H1 (cell line): ENCODE measurements at regions not wholly inside any gene's neighbourhood (a gene's known extent, or its start where the extent isn't known, plus 50 kb on each side); places are given as distances from the start of the nearest gene placed in this dataset.

ENCODE experiments used
- CTCF ChIA-PET: fragments of 300-600 bp; sonication (Branson Sonifier 250); formaldehyde crosslinking; loops from one replicate; lab custom pipeline; 2021; ENCODE audit not compliant: partially characterized antibody; lab: Charles Lee
- POLR2A ChIA-PET: fragments of 300-600 bp; sonication (Branson Sonifier 250); formaldehyde crosslinking; loops from one replicate; lab custom pipeline; 2021; ENCODE audit warnings: inconsistent platforms; ENCODE audit not compliant: partially characterized antibody; lab: Charles Lee
- DNase-seq, 2 experiments: peaks; one replicate each; pipeline versions ENCODE4 v3.0.0 to v3.0.0-alpha.2; 2010 to 2022; ENCODE audit warnings: low spot score in 2 of 2, low read depth in 1 of 2, mixed read lengths in 1 of 2
- FAIRE-seq: peaks from 2 replicates; lab custom pipeline; 2011; peaks lifted over from hg19 to GRCh38; lab: Jason Lieb, UNC
- H2AFZ ChIP-seq: 2 replicates; pipeline ENCODE4 v1.8.1; 2012; ENCODE audit warnings: low read length, inconsistent platforms
- H2AK5ac ChIP-seq: 2 replicates; pipeline ENCODE4 v1.6.1; 2013; ENCODE audit warnings: low read depth, low read length
- H2BK120ac ChIP-seq: replicated peaks from 2 replicates; pipeline ENCODE3; 2013; ENCODE audit warnings: low read depth, low read length, inconsistent platforms
- H2BK12ac ChIP-seq: 2 replicates; pipeline ENCODE4 v1.6.1; 2013; ENCODE audit warnings: low read depth, low read length
- H2BK15ac ChIP-seq: 2 replicates; pipeline ENCODE4 v1.6.1; 2013; ENCODE audit warnings: low read length
- H2BK20ac ChIP-seq: 2 replicates; pipeline ENCODE4 v1.6.1; 2013; ENCODE audit warnings: low read length
- H2BK5ac ChIP-seq: 2 replicates; pipeline ENCODE4 v1.6.1; 2013; ENCODE audit warnings: low read depth, low read length
- H3K14ac ChIP-seq: 2 replicates; pipeline ENCODE4 v1.6.1; 2013; ENCODE audit warnings: inconsistent platforms; ENCODE audit not compliant: insufficient read length
- H3K18ac ChIP-seq: 2 replicates; pipeline ENCODE4 v1.6.1; 2013; ENCODE audit warnings: low read length; ENCODE audit errors: extremely low read depth
- H3K23ac ChIP-seq: 2 replicates; pipeline ENCODE4 v1.6.1; 2013; ENCODE audit warnings: inconsistent platforms; ENCODE audit not compliant: insufficient read length
- H3K23me2 ChIP-seq: 2 replicates; pipeline ENCODE4 v1.6.1; 2013; ENCODE audit warnings: low read depth, low read length
- H3K27ac ChIP-seq: 2 replicates; pipeline ENCODE4 v1.6.1; 2011; ENCODE audit warnings: low read depth, low read length, inconsistent platforms
- H3K27me3 ChIP-seq, 4 experiments: replicated peaks in 1 of 4; 1 replicate in 1 of 4; 2 replicates in 3 of 4; pipeline versions ENCODE4 v1.6.1 to v1.8.1; 2011 to 2013; ENCODE audit warnings: low read length in 3 of 4, mild to moderate bottlenecking in 3 of 4, inconsistent platforms in 2 of 4, mixed read lengths in 2 of 4, moderate library complexity in 1 of 4; ENCODE audit not compliant: control insufficient read depth in 3 of 4, insufficient read depth in 3 of 4; ENCODE audit errors: extremely low read depth in 1 of 4
- H3K36me3 ChIP-seq, 4 experiments: 2 replicates each; pipeline versions ENCODE4 v1.6.1 to v1.8.1; 2011 to 2013; ENCODE audit warnings: mild to moderate bottlenecking in 4 of 4, low read length in 3 of 4, moderate library complexity in 2 of 4, control low read depth in 1 of 4, inconsistent platforms in 1 of 4; ENCODE audit not compliant: insufficient read depth in 4 of 4, control insufficient read depth in 2 of 4
- H3K4ac ChIP-seq: replicated peaks from 2 replicates; pipeline ENCODE3; 2013; ENCODE audit warnings: low read length, low read depth, mixed read lengths, inconsistent platforms; ENCODE audit not compliant: insufficient read length
- H3K4me1 ChIP-seq, 4 experiments: replicated peaks in 1 of 4; 1 replicate in 1 of 4; 2 replicates in 3 of 4; pipeline versions ENCODE4 v1.6.1 to v1.8.1; 2011 to 2013; ENCODE audit warnings: low read length in 3 of 4, inconsistent platforms in 2 of 4, mixed read lengths in 1 of 4; ENCODE audit not compliant: insufficient read depth in 4 of 4, control insufficient read depth in 3 of 4
- H3K4me2 ChIP-seq, 2 experiments: 2 replicates each; pipeline versions ENCODE4 v1.6.1 to v1.8.1; 2011 to 2013; ENCODE audit warnings: low read depth in 2 of 2, low read length in 2 of 2, control low read depth in 1 of 2, inconsistent platforms in 1 of 2, mild to moderate bottlenecking in 1 of 2; ENCODE audit not compliant: insufficient read depth in 1 of 2
- H3K4me3 ChIP-seq, 4 experiments: fragments of 200-600, 300-600 bp in 1 of 4; sonication (generic), shearing (Covaris generic), sonication (Bioruptor Twin) in 1 of 4; 2 replicates each; pipeline versions ENCODE4 v1.5.1 to v1.8.1; 2011 to 2016; ENCODE audit warnings: low read length in 4 of 4, low read depth in 3 of 4, control low read depth in 2 of 4, inconsistent platforms in 2 of 4, mild to moderate bottlenecking in 2 of 4, mixed read lengths in 1 of 4, moderate library complexity in 1 of 4; ENCODE audit not compliant: insufficient read depth in 2 of 4; ENCODE audit errors: extremely low read depth in 1 of 4
- H3K56ac ChIP-seq: replicated peaks from 2 replicates; pipeline ENCODE3; 2013; ENCODE audit warnings: low read depth, mild to moderate bottlenecking, mixed read lengths, low read length, inconsistent platforms; ENCODE audit not compliant: insufficient read length
- H3K79me1 ChIP-seq: 2 replicates; pipeline ENCODE4 v1.6.1; 2013; ENCODE audit warnings: low read depth, low read length, control low read depth
- H3K79me2 ChIP-seq, 2 experiments: 2 replicates each; pipeline versions ENCODE4 v1.6.1 to v1.8.1; 2012 to 2013; ENCODE audit warnings: low read length in 2 of 2, mild to moderate bottlenecking in 2 of 2, inconsistent platforms in 1 of 2; ENCODE audit not compliant: insufficient read depth in 2 of 2, control insufficient read depth in 1 of 2
- H3K9ac ChIP-seq, 4 experiments: replicated peaks in 1 of 4; 1 replicate in 1 of 4; 2 replicates in 3 of 4; pipeline versions ENCODE4 v1.6.1 to v1.8.1; 2011 to 2013; ENCODE audit warnings: low read depth in 3 of 4, low read length in 3 of 4, control low read depth in 2 of 4, mild to moderate bottlenecking in 2 of 4, moderate library complexity in 2 of 4, inconsistent platforms in 1 of 4; ENCODE audit errors: extremely low read depth in 1 of 4
- H3K9me3 ChIP-seq, 2 experiments: 2 replicates each; pipeline versions ENCODE4 v1.6.1 to v1.8.1; 2012 to 2013; ENCODE audit warnings: mild to moderate bottlenecking in 2 of 2, moderate library complexity in 2 of 2, control low read depth in 1 of 2, inconsistent platforms in 1 of 2, low read depth in 1 of 2, low read length in 1 of 2, mixed read lengths in 1 of 2; ENCODE audit not compliant: insufficient read depth in 2 of 2
- H4K20me1 ChIP-seq, 2 experiments: replicated peaks in 1 of 2; 2 replicates each; pipeline versions ENCODE3 to v1.8.1; 2011 to 2013; ENCODE audit warnings: inconsistent platforms in 2 of 2, low read length in 2 of 2, mild to moderate bottlenecking in 1 of 2; ENCODE audit not compliant: insufficient read depth in 2 of 2, control insufficient read depth in 1 of 2
- H4K5ac ChIP-seq: 2 replicates; pipeline ENCODE4 v1.6.1; 2013; ENCODE audit warnings: low read length, low read depth, mixed read lengths, inconsistent platforms; ENCODE audit not compliant: insufficient read length
- H4K8ac ChIP-seq: 2 replicates; pipeline ENCODE4 v1.8.0; 2013; ENCODE audit warnings: mild to moderate bottlenecking, moderate library complexity, low read length, inconsistent platforms; ENCODE audit not compliant: insufficient read depth; ENCODE audit errors: extremely low read depth
- H4K91ac ChIP-seq: replicated peaks from 2 replicates; pipeline ENCODE3; 2013; ENCODE audit warnings: low read length, mixed read lengths, inconsistent platforms; ENCODE audit not compliant: insufficient read length
- FOSL1 ChIP-seq: IDR thresholded peaks from 2 replicates; pipeline ENCODE4 v1.6.1; 2011; ENCODE audit warnings: mild to moderate bottlenecking, low read depth, low read length, moderate library complexity; ENCODE audit not compliant: insufficient read depth
- HDAC6 ChIP-seq: IDR thresholded peaks from one replicate; pipeline ENCODE4 v1.7.1; 2012; ENCODE audit warnings: low read depth, mild to moderate bottlenecking, inconsistent platforms, low read length, moderate library complexity
- JUN ChIP-seq: IDR thresholded peaks from 2 replicates; pipeline ENCODE4 v1.6.1; 2011; ENCODE audit warnings: low read depth, mild to moderate bottlenecking, improper control_type of control experiment, low read length
- KDM4A ChIP-seq: IDR thresholded peaks from one replicate; pipeline ENCODE4 v1.7.1; 2012; ENCODE audit warnings: low read depth, mild to moderate bottlenecking, moderate library complexity, low read length, inconsistent platforms; ENCODE audit not compliant: severe bottlenecking
- POLR2A ChIP-seq, 2 experiments: IDR thresholded peaks; 1 replicate in 1 of 2; 2 replicates in 1 of 2; pipeline ENCODE4 v1.6.1; 2011; ENCODE audit warnings: low read depth in 2 of 2, low read length in 2 of 2, mild to moderate bottlenecking in 2 of 2; ENCODE audit errors: control extremely low read depth in 1 of 2
- POLR2AphosphoS5 ChIP-seq: IDR thresholded peaks from 2 replicates; pipeline ENCODE4 v1.6.1; 2011; ENCODE audit warnings: low read depth, low read length
- TAF7 ChIP-seq: optimal IDR thresholded peaks from 2 replicates; pipeline ENCODE3; 2011; ENCODE audit warnings: low read depth, mild to moderate bottlenecking, inconsistent platforms, low read length, moderate library complexity, borderline replicate concordance
- TEAD4 ChIP-seq: IDR thresholded peaks from 2 replicates; pipeline ENCODE4 v1.6.1; 2012; ENCODE audit warnings: low read depth, low read length, inconsistent platforms, mixed read lengths
- ZNF274 ChIP-seq: IDR thresholded peaks from 2 replicates; pipeline ENCODE4 v1.7.0; 2012; ENCODE audit warnings: low read length, borderline replicate concordance; ENCODE audit errors: extremely low read depth
- WGBS, 2 experiments: shearing (Covaris generic) in 1 of 2; methylation state at CpG; one replicate each; pipeline versions ENCODE4 v1.1.6 to v1.1.7; 2013 to 2015; ENCODE audit warnings: low lambda C conversion rate in 2 of 2, mixed read lengths in 2 of 2, inconsistent platforms in 1 of 2, low coverage in 1 of 2, missing lambda C conversion rate in 1 of 2; ENCODE audit not compliant: insufficient replicate concordance in 2 of 2, insufficient coverage in 1 of 2, insufficient read length in 1 of 2; ENCODE audit errors: extremely low coverage in 1 of 2, missing lambda C conversion rate in 1 of 2; 5-methylcytosine and 5-hydroxymethylcytosine counted together

- CTCF ChIA-PET = interaction anchor here (0.7 kb wide), 1 partner anchor 29 kb away, joined by 3 read pairs; no protein-coding TSS in a partner anchor
- H3K4me3 ChIP-seq = no peak overlapping the region
- H3K9ac ChIP-seq = no peak overlapping the region
Measured at GRCh38 chr3:70857916-70858315, 545.5 kb upstream of the MDFIC2 start.

More at GRCh38 chr3:70857916-70858315, 545.5 kb upstream of the MDFIC2 start:
- WGBS, 2 experiments = 88% methylated on average over 7 of the region's 7 CpGs; no CpG with 5 or more reads in 1 of the 2 experiments
- no peaks in the 10 kb centered on the region for H3K79me1 ChIP-seq
- H3K27ac ChIP-seq = no peak overlapping the region
- POLR2A ChIA-PET = no interaction called here
- H3K18ac ChIP-seq = no peak overlapping the region
- peaks cover 0 to 10% (median 6%) of the 10 kb centered on the region in 4 experiments; a peak in 3 of 7 replicates for H3K4me1 ChIP-seq
- no peak overlapping the region for H2BK120ac ChIP-seq
- no peaks in the 10 kb centered on the region for H3K36me3 ChIP-seq
- no peak overlapping the region for H3K4me2 ChIP-seq
- no peak overlapping the region for H3K4ac ChIP-seq
- no peak overlapping the region for H4K8ac ChIP-seq
- H3K56ac ChIP-seq = no peak overlapping the region
- H4K20me1 ChIP-seq = no peaks in the 10 kb centered on the region
- no peak overlapping the region for H2AFZ ChIP-seq
- no peak overlapping the region for H3K14ac ChIP-seq
- no peak overlapping the region for H2BK20ac ChIP-seq
- peaks cover 0 to 7% of the 10 kb centered on the region in 2 experiments; a peak in 1 of 4 replicates for H3K9me3 ChIP-seq
- no peak overlapping the region for H3K23ac ChIP-seq
- H2BK5ac ChIP-seq = no peak overlapping the region
- H3K27me3 ChIP-seq = peaks cover 0 to 1% (median 0%) of the 10 kb centered on the region in 4 experiments; a peak in 1 of 7 replicates
- no peak overlapping the region for H4K5ac ChIP-seq
- DNase-seq (no peak), FAIRE-seq (no peak)
- H3K79me2 ChIP-seq = no peaks in the 10 kb centered on the region
- H2AK5ac ChIP-seq = no peak overlapping the region
- no peak overlapping the region for H2BK12ac ChIP-seq
- TF ChIP-seq POLR2AphosphoS5 (no peak), FOSL1 (no peak), KDM4A (no peak), TEAD4 (no peak), JUN (no peak), ZNF274 (no peak), POLR2A (IDR thresholded peaks at IDR 0.05; ENCODE audit: control extremely low read depth in 1 of 2, low read depth in 2 of 2, low read length in 2 of 2) (no peak), HDAC6 (no peak), TAF7 (no peak)
- H3K23me2 ChIP-seq = no peaks in the 10 kb centered on the region
- H4K91ac ChIP-seq = no peak overlapping the region
- H2BK15ac ChIP-seq = no peak overlapping the region
